Pancreas (tissue), 10 donors: ENCODE measurements at regions not wholly inside any gene's neighbourhood (a gene's known extent, or its start where the extent isn't known, plus 50 kb on each side); places are given as distances from the start of the nearest gene placed in this dataset.

ENCODE experiments used
- ATAC-seq, 4 donors: fragments of 200-7000 bp; cut with Tn5 transposase; one replicate each; pipeline versions ENCODE4 v1.8.0 to v1.9.1; 2020; ENCODE audit warnings: mild to moderate bottlenecking in 4 of 4, moderate library complexity in 4 of 4
- DNase-seq, 6 donors: peaks; one replicate each; pipeline ENCODE4 v3.0.0-alpha.2; 2020
- FAIRE-seq: peaks from 2 replicates; lab custom pipeline; 2012; peaks lifted over from hg19 to GRCh38; lab: Jason Lieb, UNC
- H3K27ac ChIP-seq, 4 donors: fragments of 200-600 bp; sonication (generic); 1 replicate in 3 of 4; 2 replicates in 1 of 4; pipeline versions ENCODE4 v1.5.0 to v1.8.0; 2020
- H3K27me3 ChIP-seq, 4 donors: fragments of 200-600 bp; one replicate each; pipeline ENCODE4 v1.8.0; 2021
- H3K36me3 ChIP-seq, 3 donors: fragments of 200-600 bp; sonication (generic) in 1 of 3; one replicate each; pipeline versions ENCODE4 v1.5.0 to v1.8.0; 2020 to 2021
- H3K4me1 ChIP-seq, 3 donors: fragments of 200-600 bp; one replicate each; pipeline ENCODE4 v1.8.0; 2021
- H3K4me3 ChIP-seq, 4 donors: fragments of 200-600 bp; sonication (generic) in 2 of 4; one replicate each; pipeline versions ENCODE4 v1.5.0 to v1.8.0; 2020 to 2021
- H3K9me3 ChIP-seq, 4 donors: fragments of 200-600 bp; one replicate each; pipeline ENCODE4 v1.8.0; 2021
- CTCF ChIP-seq, 4 donors: fragments of 200-600 bp; sonication (generic) in 3 of 4; IDR thresholded peaks; one replicate each; pipeline versions ENCODE4 v1.5.0 to v1.8.0; 2021; ENCODE audit warnings: antibody characterized with exemption in 4 of 4
- WGBS, 2 donors: extraction: QIAGEN DNeasy Blood & Tissue Kit; methylation state at CpG; one replicate each; pipeline ENCODE4 v1.1.7; 2013; 5-methylcytosine and 5-hydroxymethylcytosine counted together
- intact Hi-C, 3 donors: fragments of 100-400 bp; cut with DNase I; formaldehyde crosslinking; loops; one replicate each; pipeline versions ENCODE4 v1.11.1 to v1.14.2; 2022
- donor health status: healthy with polysubstance abuse.
- donor health status: DM: no; HTN: no; CAD: no; lungs with moderate emphysema.
- donor health status: DM: no; HTN: no; CAD: no.
- donor health status: control.
- donor health status: control.
- donor health status: Bipolar disorder and iron deficiency.
- donor health status: DM: yes; HTN: yes; CAD: no.
- donor health status: DM: no; HTN: no; CAD: no.
- donor health status: DM: no; HTN: no; CAD: no.
- donor health status: DM: yes; HTN: yes; CAD: no.

GRCh38 chr6:98339506-98339905 lies 494.9 kb upstream of the POU3F2 start:
- Histone ChIP-seq H3K27me3 (no peaks in the 10 kb centered on the region), H3K9me3 (no peaks in the 10 kb centered on the region), H3K4me3 (no peak overlapping the region), H3K27ac (no peak overlapping the region), H3K36me3 (no peaks in the 10 kb centered on the region), H3K4me1 (no peaks in the 10 kb centered on the region)
- intact Hi-C loops: no loop called here
- no peak for ATAC-seq
- no peak for TF ChIP-seq CTCF (IDR thresholded peaks at IDR 0.05)
- FAIRE-seq: no peak
- no peak for DNase-seq
- 49 to 61% methylated on average over 1 of the region's 1 CpG for WGBS, 2 donors

- TF ChIP-seq CTCF (IDR thresholded peaks at IDR 0.05): no peak
- no peak overlapping the region for H3K27ac ChIP-seq
- ATAC-seq (no peak), DNase-seq (no peak), FAIRE-seq (no peak)
- intact Hi-C loops: no loop called here
- no peaks in the 10 kb centered on the region for H3K36me3 ChIP-seq
- H3K9me3 ChIP-seq: no peaks in the 10 kb centered on the region
- H3K4me1 ChIP-seq: no peaks in the 10 kb centered on the region
- no peaks in the 10 kb centered on the region for H3K27me3 ChIP-seq
- no peak overlapping the region for H3K4me3 ChIP-seq
Measured at GRCh38 chr6:98343004-98343403, 491.4 kb upstream of the POU3F2 start.

- no peaks in the 10 kb centered on the region for H3K4me1 ChIP-seq
- TF ChIP-seq CTCF (IDR thresholded peaks at IDR 0.05): no peak
- no peak for DNase-seq
- intact Hi-C loops: no loop called here
- no peaks in the 10 kb centered on the region for H3K36me3 ChIP-seq
- no peak for FAIRE-seq
- no peak overlapping the region for H3K27ac ChIP-seq
- no peak for ATAC-seq
- no peak overlapping the region for H3K4me3 ChIP-seq
- H3K27me3 ChIP-seq: no peaks in the 10 kb centered on the region
- no peaks in the 10 kb centered on the region for H3K9me3 ChIP-seq
Measured at GRCh38 chr6:98343797-98344196, 490.6 kb upstream of the POU3F2 start.

GRCh38 chr6:98352348-98352747 lies 482.0 kb upstream of the POU3F2 start:
- FAIRE-seq (no peak), DNase-seq (no peak), ATAC-seq (no peak)
- Histone ChIP-seq H3K27me3 (no peaks in the 10 kb centered on the region), H3K9me3 (no peaks in the 10 kb centered on the region), H3K27ac (no peak overlapping the region), H3K36me3 (no peaks in the 10 kb centered on the region), H3K4me1 (no peaks in the 10 kb centered on the region), H3K4me3 (no peak overlapping the region)
- intact Hi-C loops: no loop called here
- 50 to 65% methylated on average over 2 of the region's 2 CpGs for WGBS, 2 donors
- TF ChIP-seq CTCF (IDR thresholded peaks at IDR 0.05): no peak

GRCh38 chr6:98358173-98358572 lies 476.2 kb upstream of the POU3F2 start:
- FAIRE-seq: no peak
- Histone ChIP-seq H3K27me3 (no peaks in the 10 kb centered on the region), H3K27ac (no peak overlapping the region), H3K9me3 (no peaks in the 10 kb centered on the region), H3K4me3 (no peak overlapping the region), H3K4me1 (no peaks in the 10 kb centered on the region), H3K36me3 (no peaks in the 10 kb centered on the region)
- no peak for TF ChIP-seq CTCF (IDR thresholded peaks at IDR 0.05)
- DNase-seq: no peak
- ATAC-seq: no peak
- WGBS, 2 donors: 45 to 63% methylated on average over 3 of the region's 3 CpGs
- intact Hi-C loops: no loop called here
